NCI-H82 treated with DMSO at 0.1 percent for 48 hours (cell line): ENCODE measurements at regions not wholly inside any gene's neighbourhood (a gene's known extent, or its start where the extent isn't known, plus 50 kb on each side); places are given as distances from the start of the nearest gene placed in this dataset.
"Not testable (repeated sequence)": the region's sequence is repeated elsewhere in the genome, so short reads cannot be mapped to it uniquely, and the experiment has no call there.

ENCODE experiments used
- DNase-seq: peaks from one replicate; lab custom pipeline; 2025; ENCODE audit not compliant: unreplicated experiment; lab: John Stamatoyannopoulos, UW

DNA sequence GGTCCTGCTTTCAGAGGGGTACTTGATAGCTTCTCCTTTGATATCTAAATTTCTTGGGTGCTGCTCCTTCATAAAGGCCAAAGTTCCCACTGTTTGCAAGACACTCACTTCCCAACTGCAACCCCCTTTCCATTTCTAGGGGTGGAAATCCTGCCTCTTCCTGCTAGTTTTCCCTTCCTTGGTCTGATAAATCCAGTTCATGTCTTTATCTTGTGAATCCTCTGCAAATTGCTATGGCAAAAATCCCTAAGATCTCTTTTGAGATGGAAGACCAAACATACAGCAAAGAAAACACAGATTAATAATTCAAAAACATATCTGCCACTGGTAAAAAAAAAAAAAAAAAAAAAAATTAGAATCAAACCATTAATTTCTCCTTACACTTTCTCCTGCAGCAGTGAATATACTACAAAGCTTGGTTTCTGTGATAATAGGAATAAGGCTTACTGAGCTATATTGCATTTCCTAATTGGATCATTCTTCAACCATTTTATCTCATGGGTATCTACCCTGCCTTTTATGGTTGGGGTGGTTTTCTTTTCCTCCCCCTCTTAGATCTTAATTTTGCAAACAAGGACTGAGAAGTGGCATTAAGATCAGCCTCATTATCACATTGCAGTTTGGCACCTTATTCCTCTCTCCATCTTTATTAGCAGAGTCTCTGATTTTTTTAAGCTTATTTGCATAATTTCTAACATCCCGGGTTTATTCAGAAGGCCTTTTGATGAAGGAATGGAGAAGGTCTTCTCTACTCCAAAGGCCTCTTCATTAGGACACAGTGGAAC lies 439.1 kb downstream of the XYLT1 start:
- no peak for DNase-seq

DNA sequence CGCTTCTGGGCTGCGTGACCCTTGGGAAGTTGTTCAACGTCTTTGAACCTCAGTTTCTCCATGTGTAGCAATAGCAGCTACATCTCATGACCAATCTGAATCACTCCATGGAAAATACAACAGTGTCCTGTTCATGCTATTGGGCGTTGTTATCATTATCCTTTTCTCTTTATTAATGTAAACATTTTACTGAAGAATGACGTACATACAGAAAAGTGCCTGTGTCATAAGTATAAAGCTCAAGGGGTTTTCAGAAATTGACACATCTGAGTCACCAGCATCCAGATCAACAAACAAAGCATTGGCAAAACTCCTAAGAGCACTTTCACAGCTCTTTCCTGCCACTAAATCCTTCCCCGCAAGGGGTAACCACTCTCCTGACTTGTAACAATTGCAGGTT lies 438.4 kb downstream of the XYLT1 start:
- no peak for DNase-seq

DNA sequence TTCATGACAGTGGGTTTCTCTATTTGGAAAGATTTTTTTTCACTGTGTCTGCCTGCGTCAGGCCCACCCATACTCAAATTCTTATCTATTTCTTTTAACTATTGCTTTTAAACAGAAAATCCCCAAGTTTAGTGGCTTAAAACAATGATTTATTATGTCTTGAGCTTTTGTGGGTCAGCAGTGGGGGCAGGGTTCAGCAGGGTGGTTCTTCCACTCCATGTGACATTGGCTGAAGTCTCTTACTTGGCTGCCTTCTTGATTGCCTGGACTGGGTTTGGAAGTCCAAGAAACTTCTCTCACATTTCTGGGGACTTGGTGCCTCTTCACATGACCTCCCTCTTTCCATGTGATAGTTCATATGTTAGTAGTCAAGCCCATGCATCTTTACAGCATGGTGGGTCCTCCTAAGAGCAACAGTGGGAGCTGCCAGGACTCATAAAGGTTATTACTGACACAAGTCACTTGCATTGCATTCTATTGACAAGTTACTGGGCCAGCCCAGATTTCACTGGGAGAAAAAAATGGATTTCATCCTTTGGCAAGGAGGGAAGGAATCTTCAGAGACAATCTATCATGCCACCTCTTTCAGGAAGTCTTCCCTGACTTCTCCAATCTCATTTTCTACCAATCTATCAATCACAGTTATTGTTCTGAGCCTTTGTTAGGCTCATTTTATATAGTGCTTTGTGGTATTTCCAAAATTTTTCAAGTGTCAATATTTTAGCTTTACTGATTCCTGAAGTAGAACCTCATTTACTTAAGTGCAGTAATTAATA lies 436.1 kb downstream of the XYLT1 start:
- no peak for DNase-seq

DNA sequence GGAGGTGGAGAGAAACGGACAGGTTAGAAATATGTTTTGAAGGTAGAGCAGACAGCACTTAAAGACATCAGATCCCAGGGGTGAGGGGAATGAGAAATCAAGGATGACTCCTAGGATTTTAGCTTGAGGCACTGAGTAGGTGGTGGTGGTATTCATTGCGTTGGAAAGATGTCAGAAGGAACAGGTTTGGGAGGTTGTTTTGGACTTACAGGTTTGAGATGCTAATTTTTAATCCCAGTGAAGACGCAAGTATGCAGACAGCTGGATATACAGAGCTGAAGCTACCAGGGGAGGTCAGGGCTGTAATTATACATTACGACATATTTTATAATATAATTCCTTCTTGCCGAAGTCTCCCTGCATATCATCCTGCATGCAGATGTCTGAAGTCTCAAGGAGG lies 433.3 kb downstream of the XYLT1 start:
- DNase-seq, result no peak

DNA sequence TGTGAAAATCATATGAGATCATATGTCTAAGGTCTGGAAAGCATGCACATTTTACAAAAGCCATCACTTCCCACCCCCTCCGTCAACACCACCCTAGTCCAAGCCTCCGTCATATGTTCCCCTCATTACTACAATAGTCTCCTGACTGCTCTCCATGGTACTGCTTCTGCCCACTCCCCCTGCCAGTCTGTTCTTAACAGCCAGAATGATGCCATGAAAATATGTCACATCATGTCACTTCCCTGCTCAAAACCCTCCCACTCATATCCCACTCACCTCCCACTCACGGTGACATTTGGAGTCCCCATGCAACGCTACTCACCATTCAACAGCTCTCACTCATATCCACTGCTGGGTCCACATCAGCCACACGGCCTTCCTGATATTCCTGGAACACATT lies 432.3 kb downstream of the XYLT1 start:
- DNase-seq, result no peak

DNA sequence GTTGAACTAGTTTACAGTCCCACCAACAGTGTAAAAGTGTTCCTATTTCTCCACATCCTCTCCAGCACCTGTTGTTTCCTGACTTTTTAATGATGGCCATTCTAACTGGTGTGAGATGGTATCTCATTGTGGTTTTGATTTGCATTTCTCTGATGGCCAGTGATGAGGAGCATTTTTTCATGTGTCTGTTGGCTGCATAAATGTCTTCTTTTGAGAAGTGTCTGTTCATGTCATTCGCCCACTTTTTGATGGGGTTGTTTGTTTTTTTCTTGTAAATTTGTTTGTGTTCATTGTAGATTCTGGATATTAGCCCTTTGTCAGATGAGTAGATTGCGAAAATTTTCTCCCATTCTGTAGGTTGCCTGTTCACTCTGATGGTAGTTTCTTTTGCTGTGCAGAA lies 421.7 kb downstream of the XYLT1 start:
- not testable (repeated sequence) for DNase-seq

DNA sequence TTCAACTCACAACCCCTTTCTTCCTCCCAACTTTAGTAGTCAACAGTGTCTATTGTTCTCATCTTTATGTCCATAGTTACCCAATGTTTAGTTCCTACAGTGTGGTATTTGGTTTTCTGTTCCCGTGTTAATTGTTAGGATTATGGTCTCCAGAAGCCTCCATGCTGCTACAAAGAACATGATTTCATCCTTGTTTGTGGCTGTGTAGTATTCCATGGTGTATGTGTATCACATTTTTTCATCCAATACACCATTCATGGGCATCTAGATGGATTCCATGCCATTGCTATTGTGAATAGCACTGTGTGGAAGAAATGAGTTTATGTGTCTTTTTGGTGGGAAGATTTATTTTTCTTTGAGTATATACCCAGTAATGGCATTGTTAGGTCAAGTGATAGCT lies 420.3 kb downstream of the XYLT1 start:
- no peak for DNase-seq
